Dermis microvascular lymphatic vessel endothelial cell (primary cell): ENCODE measurements at regions not wholly inside any gene's neighbourhood (a gene's known extent, or its start where the extent isn't known, plus 50 kb on each side); places are given as distances from the start of the nearest gene placed in this dataset.

Experiments
- DNase-seq, 2 donors: peaks; one replicate each; pipeline versions ENCODE4 v3.0.0 to v3.0.0-alpha.2; 2010; ENCODE audit warnings: low read depth in 2 of 2

DNA sequence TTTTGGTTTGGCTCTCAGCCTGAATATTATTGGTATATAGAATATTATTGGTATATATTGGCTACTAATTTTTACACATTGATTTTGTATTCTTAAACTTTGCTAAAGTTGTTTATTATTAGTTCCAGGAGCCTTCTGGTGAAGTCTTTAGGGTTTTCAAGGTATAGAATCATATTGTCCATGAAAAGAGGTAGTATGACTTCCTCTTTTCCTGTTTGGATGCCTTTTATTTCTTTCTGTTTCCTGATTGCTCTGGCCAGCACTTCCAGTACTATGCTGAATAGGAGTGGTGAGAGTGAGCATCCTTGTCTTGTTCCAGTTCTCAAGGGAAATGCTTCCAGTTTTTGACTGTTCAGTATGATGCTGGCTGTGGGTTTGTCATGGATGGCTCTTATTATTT is 107.3 kb upstream of the LIPC start:
- no peak for DNase-seq

DNA sequence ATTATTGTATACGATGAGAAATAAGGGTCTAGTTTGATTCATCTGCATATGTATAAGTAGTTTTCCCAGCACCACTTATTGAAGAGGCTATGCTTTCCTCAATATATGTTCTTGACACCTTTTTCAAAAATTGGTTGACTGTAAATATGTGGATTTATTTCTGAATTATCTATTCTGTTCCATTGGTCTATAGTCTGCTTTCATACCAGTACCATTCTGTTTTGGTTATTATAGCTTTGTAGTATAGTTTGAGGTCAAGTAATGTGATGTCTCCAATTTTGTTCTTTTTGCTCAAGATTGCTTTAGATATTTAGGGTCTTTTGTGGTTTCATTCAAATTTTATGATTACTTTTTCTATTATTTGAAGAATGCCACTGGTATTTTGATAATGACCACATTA is 103.8 kb upstream of the LIPC start:
- DNase-seq: no peak

DNA sequence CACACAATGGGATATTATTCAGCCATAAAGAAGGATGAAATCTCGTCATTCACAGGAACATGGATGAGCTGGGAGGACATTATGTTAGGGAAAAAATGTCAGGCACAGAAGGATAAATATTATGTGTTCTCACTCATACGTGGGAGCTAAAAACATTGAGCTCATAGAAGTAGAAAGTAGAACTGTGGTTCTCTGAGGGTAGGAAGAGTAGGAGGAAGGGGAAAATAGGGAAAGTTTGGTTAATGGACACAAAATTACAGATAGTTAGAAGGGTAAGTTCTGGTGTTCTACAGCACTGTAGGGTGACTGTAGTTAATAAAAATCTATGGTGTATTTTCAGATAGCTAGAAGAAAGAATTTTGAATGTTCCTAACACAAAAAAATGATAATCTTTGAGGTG is 102.6 kb upstream of the LIPC start:
- no peak for DNase-seq

DNA sequence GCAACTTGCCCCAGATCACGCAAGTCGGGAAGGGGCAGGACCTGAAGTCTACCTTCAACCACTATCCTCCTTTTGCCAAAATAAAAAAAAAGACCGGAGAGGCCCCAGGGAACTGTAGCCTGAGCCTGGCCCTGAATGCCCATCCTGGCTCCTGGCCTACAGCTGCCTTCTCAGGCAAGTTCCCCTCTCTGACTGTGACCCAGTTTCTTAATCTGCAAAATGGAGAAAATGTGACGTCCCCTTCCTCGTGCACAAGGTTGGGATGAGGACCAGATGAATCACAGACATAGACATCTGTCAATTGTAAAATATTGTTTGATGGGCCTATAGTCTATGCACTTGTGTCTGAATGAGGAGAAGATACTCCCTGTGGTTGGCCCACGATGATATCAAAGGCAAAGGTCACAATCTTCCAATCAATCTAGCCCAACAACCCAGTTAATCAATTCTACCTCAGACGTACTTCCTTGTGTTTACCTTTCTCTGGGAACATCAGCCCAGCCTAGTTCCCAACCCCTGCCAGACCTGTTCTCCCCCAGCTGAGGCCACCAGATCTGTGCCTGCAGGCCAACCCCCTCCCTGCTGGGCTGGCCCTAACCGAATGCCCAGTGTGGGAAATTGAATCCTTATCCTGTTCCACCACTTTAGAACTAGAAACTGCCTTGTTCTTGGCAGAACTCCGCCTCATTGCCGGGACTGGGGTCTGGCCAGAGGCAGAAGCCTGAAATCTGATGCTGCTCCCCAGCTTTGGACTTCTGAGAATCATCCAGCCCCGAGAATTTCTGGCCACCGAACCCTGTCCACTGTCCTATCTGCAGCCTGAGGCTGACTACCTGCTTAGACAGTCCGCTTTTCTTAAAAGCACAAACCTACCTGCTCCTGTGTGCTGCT is 101.8 kb upstream of the LIPC start:
- DNase-seq: no peak

DNA sequence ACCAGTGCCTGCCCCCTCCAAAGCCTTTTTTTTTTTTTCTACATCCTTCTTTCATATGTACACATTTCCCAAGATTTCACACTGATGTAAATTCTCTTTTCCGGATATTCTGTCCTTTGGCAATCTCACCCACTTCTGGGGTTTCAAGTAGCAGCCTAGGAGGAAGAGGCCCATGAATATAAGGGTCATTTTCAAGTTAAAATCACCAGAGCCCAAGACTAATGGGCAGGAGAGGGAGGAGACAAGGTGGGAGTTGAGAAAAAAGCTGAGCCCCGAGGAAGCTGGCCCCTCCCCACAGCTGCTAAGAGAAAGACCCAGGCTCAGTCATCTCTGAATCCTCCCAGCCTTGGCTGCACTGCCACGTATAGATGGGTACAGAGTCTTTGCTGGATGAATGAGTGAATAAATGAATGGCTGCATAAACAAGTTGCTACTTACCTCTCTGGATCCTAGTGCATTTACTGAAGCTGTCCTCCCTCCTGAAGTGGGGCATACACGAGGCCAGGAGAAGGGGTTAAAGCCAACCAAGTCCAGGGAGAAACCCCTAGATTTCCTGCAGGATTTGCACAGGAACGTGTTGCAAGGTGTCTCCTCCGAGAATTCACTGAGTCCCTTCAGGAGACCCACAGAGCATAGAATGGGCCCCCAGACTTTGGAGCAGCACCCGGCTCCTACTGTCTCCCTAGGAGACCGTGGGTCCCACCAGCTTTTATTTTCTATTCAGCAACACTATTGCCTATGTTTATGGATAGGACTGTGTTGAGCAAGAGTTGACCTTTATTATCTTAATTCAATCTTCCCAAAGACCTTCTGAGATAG is 100.8 kb upstream of the LIPC start:
- DNase-seq: no peak

DNA sequence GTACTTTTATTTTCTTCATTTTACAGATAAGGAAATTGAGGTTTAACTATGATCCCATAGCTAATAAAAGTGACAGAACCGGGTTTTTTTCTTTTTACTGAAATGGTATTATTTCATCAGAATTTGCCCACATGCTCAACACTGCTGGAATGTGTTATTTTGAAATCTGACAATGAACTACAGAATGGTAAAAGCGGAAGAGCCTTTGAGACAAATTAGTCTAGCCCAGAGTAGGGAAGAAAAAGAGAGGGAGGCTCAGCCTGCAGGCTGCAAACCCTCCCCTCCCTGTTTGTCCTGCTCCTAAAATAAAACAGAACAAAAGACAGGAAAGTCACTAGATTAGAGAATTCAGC is 100.3 kb upstream of the LIPC start:
- DNase-seq: no peak

DNA sequence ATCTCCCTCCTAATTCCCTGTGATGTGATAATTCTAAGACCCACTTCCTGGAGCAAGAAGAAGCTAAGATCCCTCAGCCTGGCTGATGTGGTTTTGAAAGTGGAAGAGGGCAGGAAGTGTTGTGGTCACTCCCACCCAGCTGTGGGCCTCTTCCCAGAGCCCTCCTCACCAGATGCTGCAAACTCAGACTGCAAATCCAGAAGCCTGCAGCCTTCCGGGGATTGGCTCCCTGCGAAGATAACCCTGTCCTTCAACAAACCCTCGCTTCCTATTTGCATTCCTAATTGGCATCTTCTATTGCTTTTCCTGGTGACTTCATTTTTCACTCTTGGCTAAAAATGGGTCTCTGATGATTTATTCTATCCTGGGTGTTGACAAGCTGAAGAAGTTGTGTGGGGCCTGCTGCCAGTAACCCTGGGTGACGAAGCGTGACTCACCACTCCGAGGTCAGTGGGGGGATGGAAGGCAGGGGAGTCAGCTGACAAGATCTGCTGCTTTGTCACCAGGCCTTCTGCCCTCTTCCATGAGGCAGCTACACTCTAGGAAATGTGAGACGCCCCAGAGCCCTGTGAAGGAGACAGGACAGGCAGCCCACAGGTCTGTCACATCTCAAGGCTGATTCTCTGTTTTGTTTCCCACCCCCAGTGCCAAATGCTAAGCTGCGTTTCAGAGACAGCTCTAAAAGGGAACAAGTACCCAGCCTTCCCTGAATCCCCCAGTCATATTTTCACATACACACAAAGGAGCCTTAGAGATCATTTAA is 99.7 kb upstream of the LIPC start:
- DNase-seq: peak; percentile 55 to 91

DNA sequence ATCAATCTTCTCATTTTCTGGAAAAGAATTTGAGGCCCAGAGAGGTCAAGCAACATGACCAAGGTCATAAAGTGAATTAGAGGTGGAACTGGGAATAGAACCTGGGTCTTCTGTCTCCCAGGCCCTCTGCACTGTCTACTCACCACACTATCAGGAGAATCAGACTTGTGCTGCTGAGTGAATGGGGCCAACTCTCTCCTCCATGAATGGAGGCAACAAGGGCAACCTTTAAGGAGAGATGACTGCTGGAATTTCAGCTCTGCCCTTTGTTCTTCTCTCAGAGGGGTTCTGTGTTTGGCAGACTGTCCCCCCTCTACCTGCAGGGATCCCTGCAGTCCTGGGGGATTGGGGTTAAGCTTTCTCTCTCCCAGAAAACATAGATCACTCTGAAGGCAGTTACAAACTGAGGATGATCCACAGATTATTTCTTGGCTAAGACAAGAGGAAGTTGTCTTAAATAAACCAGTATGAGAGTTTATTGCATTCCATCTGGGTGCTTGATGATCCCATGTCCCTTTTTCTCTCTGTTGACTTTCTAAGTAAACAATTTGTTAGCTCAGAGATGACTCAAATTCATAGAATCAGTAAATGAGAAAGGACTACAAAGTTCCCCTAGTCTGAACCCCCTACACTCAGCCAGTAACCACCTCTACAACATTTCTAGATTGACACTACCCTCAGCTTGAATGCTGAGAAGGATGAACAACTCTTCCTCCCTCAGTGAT is 99.0 kb upstream of the LIPC start:
- DNase-seq: no peak

DNA sequence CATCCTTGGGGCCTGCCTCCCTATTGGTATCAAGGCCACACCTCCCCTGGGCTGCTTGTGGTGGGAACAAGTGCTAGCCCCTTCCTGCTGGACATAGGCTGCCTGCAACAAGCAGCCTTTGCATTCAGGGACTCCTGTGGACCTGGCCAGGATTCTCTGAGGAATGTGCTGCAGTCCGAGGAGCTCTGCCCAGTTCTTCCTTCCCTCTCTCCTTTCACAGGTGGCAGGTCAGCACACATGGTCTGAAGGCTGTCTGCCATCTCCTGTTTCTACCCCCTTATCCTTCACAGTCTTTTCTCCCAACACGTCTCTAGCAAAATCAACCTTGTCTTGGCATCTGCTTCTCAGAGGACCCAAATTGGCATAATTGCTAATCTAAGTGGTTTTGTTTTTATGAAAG is 97.0 kb upstream of the LIPC start:
- no peak for DNase-seq

DNA sequence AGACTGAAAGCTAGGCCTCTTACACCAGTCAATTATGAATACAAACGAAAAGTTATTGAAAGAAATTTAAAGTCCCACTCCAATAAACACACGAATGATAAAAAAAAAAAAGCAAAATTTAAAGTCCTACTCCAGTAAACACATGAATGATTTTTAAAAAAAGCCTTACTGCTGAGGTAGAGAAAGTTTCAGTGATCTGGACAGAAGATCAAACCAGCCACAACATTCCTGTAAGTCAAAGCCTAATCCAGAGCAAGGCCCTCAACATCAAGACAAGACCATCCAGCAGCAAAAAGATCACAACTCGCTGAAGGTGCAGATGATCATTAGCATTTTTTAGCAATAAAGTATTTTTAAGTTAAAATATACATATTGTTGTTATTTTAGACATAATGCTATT is 95.6 kb upstream of the LIPC start:
- DNase-seq: no peak

DNA sequence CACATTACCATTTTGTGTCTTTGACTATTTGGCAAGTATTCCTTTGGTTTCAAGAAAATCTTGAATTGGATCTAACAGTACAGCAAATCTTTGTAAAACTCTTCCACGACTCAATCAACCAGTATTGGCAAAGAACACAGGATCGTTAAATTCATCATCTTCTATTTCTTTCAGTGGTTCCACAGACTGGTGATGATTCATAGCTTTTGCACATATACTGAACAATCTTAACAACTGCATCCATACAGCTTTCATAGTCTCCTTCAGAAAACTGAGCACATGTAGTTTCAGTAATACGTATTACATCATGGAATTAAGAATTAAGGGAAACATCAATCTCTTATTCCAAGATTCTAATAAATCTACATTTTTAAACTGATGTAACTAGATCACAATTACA is 91.6 kb upstream of the LIPC start:
- no peak for DNase-seq

DNA sequence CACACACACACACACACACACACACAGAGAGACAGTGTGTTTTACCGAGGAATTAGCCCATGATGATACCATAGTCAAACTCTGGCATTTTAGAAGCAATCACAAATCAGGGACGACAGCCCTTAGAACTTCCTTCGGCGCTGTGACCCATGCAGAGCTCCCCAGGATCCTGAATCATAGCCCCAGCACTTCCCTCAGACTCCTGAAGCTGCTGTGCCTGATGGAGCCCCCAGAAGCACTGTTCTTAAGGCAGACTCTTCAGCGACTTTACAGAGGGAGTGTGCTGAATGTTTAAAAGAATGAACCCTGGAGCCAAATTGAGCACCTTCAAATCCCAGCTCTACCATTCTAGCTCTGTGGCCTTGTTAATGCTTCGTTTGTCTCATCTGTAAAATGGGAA is 89.3 kb upstream of the LIPC start:
- no peak for DNase-seq

DNA sequence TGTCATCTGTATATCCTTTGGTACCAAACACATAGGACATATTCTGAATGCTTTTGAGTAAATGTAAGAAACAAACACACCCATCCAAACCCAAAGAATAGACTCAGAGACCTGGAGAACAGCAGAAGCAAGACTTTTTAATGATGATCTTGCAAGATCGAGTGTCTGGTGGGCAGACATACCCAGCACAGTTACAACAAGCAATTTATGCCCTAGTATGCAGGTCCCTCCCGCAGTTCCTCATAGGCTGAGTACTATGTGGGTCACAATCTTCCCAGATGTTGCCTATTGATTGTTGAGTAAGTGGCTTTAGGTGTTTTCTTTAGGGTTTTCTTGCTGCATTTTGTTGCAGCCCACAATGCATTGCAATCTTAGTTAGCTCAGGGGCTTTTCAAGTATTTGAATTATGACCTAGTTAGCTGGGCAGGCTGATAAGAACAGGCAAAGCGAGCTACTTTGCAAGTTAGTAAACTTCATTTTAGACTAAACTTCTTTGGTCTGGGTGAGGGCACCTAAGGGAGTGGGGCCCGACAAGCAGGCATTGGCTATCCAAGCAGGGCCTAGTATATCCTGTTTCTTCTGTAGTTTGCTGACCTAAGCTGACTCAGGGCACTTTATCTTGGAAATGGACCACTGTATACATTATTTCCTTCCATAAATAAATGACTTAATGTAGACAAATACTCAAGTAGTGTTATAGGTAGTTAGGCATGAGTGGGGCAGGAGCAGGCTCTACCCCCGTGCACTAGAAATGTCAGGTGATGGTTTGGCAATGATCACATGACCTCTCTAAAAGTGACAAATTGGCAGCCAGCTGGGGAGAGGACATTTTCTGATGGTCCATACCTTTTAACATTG is 87.3 kb upstream of the LIPC start:
- DNase-seq: no peak

DNA sequence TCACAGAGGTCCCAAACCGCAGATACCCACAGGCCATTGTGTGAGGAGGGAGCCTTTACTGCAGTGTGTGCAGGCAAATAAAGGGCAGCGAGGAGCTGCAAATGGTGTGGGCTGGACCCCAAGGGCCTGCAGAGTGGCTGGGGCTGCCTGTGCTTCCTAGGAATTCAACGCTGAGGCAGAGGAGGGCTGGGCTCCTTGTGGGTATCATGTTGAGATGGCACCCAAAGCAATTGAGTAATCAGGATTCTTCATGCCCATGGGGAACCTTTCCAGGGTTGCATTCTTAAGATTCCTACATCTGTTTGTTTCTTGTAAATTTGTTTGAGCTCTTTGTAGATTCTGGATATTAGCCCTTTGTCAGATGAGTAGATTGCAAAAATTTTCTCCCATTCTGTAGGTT is 85.4 kb upstream of the LIPC start:
- no peak for DNase-seq

DNA sequence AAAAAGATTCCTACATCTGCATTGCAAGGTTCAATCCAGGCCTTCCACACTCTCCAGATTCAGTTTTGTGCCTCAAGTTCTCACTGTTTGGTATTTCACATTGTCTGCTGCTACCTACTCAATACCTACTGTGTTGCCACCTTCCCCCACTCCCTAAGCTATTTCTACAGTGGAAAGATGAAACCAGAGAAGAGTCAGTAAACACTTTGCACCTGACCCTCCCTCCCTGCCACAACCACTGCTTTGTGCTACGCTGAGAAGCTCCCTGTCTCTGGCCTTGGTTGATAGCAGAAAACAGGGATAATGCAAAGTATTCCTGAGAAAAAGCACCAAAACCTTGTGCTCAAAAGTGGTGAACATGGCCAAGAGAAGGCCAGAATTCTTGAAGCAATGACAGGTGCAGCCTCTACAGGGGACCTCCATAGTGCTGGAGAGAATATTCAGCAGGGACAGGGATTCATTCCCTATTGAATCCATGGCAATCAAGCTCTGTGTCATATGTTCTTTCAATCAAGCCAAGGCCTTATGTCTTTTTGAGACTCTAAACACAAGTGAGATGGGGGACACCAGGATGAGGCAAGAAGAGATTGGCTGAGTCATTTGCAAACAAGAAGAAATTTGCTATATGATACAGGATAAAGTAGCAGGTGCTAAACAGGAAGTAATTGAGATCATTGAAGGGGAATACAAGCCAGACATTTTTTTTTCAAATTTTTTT is 83.5 kb upstream of the LIPC start:
- DNase-seq: no peak

DNA sequence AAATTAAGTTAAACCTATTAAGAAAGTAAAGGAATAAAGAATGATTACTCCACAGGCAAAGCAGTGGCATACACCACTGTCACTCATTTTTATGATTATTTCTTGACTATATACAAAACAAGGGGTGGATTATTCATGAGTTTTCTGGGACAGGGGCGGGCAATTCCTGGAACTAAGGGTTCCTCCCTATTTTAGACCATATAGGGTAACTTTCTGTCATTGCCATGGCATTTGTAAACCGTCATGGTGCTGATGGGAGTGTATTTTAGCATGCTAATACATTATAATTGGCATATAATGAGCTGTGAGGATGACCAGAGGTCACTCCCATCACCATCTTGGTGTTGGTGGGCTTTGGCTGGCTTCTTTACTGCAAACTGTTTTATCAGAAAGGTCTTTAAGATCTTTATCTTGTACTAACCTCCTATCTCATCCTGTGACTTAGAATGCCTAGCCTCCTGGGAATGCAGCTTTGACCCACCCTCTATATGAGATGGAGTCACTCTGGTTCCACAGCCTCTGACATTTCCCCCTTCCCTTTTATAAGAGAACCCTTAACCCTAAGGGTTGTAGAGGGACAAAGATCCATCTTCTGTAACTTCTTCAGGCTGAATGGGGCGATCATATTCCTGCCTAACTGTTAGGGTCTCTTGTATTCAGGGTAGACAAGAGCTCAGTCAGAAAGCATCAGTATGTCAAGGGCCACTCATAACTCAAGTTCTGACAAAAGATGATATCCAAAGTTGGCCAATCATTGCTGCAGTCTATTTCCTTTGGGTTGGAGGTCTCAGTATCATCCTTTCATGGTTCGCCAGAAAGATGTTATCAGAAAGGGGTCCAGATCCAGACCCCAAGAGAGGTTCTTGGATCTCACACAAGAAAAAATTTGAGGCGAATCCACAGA is 79.5 kb upstream of the LIPC start:
- DNase-seq: no peak

DNA sequence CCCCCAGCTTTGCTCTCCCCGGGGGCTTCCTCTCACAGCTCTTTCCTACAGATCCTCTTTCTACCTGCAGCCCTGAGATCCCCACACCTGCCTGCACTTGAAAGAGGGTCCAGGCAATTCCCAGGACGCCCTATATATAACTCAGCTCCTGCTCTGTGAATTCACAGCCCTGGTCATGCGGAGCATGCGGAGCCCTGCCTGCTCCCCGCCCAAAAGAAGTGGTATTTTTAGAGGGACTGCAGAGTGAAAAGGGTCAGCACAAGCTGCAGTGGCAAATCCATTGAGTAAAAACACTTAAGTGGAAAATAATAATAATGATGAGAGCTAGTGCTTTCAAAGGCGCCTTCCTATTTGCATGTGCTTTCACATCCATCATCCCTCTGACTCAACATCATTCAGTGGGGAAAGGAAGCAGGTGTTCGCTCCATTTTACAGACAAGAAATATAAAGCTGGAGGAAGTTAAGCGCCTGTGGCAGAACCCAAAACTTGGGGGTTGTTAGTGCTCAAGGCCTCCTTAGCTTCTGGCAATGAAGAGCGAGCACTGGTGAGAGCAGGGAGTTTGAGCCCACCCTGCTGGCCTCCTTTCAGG is 76.3 kb upstream of the LIPC start:
- no peak for DNase-seq

DNA sequence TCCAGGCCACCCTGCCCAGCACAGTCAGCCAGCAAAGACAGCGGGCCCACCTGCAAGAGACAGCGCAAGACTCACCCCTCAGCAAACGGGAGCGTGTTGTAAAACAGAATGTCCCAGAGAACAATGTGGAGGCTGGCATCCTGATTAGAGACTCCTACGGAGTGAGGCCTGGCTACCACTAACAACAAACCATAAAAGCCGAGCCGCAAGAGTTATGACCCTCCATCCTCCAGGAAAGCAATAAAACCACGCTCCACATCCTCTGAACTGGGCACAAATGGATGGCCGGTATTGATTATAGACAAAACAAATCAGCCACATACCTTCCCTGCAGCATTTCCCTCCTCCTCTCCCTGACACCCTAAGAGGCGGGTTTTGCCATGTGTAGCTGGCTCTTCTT is 75.8 kb upstream of the LIPC start:
- no peak for DNase-seq
